GM13977 (cell line): ENCODE measurements at regions not wholly inside any gene's neighbourhood (a gene's known extent, or its start where the extent isn't known, plus 50 kb on each side); places are given as distances from the start of the nearest gene placed in this dataset.

Experiments
- DNase-seq: peaks from one replicate; pipeline ENCODE4 v3.0.0; 2012; ENCODE audit warnings: low spot score
- in situ Hi-C: fragments of 300-500 bp; cut with MboI; formaldehyde crosslinking; loops from one replicate; pipeline ENCODE4 v1.12.0; 2022; ENCODE audit warnings: low sequenced_read_pairs, low pct_unique_long_range_greater_than_20kb, mixed read lengths, inconsistent platforms; ENCODE audit not compliant: unreplicated experiment
- TF ChIP-seq, protein P1 (sequence below): IDR thresholded peaks from 2 replicates; pipeline ENCODE4 v1.5.1; 2012; ENCODE audit warnings: mild to moderate bottlenecking, control low read depth; ENCODE audit not compliant: insufficient read depth; ENCODE audit errors: extremely low read depth, missing control alignments

DNA sequence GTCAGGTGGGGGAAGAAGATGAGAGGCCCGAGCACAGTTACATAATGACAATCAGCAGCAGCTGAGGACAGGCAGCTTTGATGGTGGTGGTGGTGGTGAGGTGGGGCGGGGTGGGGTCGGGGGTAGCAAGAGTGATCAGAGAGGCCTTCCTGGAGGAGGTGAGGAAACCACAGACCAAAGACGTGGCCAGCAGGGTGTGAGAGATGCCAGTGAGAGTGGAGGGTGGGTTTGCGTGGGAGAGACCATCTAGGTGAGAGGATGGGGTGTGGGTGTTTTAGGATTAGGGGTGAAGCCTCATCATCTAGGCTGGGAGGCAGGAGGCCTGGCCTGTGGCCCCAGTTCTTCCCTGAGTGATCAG is 76.0 kb upstream of the TOX2 start:
- TF ChIP-seq, protein P1, sequence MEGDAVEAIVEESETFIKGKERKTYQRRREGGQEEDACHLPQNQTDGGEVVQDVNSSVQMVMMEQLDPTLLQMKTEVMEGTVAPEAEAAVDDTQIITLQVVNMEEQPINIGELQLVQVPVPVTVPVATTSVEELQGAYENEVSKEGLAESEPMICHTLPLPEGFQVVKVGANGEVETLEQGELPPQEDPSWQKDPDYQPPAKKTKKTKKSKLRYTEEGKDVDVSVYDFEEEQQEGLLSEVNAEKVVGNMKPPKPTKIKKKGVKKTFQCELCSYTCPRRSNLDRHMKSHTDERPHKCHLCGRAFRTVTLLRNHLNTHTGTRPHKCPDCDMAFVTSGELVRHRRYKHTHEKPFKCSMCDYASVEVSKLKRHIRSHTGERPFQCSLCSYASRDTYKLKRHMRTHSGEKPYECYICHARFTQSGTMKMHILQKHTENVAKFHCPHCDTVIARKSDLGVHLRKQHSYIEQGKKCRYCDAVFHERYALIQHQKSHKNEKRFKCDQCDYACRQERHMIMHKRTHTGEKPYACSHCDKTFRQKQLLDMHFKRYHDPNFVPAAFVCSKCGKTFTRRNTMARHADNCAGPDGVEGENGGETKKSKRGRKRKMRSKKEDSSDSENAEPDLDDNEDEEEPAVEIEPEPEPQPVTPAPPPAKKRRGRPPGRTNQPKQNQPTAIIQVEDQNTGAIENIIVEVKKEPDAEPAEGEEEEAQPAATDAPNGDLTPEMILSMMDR, result no peak
- DNase-seq, result no peak
- in situ Hi-C loops, result loop anchor here (10.0 kb wide), 1 partner anchor 84 kb away; no protein-coding TSS in a partner anchor

DNA sequence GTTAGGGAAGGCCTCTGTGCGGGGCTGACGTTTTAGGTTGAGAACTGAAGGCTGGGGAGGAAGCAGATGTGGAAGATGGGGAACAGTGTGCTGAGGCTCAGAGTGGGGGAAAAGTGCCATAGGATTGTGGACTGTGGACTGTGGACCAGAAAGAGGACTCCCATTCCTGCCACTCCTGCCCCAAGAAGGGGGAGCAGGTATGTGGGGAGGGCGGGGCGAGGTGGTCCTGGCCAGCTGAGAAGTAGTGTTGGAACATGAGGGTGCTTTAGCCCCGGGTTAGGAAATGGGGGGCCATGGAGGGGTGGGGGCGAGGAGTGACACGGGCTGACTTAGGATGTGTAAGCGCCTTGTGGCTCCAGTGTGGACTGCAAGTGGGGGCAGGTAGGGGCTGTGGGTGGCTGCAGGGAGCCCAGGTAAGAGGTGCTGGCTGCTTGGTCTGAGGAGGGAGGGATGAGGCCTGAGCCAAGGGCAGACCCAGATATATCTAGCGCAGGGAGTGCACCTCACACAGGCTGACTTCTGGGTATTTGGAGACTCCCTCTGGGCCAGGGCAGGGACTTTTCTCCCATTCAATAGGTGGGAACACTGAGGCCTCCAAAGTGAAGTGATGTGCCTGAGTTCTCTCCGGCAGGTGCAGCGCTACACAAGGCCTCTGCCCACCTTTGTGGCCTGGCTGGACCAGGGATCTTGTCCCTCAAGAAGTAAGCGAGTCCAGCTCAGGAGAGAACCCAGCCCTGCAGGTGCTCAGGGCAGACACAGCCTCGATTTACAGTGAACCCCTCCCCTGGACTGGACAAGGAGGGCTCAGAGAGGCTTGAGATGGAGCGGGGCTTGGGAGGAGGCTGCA is 76.6 kb upstream of the TOX2 start:
- in situ Hi-C loops, result loop anchor here (10.0 kb wide), 1 partner anchor 83 kb away; no protein-coding TSS in a partner anchor
- DNase-seq, result no peak
- TF ChIP-seq, protein P1, result no peak

DNA sequence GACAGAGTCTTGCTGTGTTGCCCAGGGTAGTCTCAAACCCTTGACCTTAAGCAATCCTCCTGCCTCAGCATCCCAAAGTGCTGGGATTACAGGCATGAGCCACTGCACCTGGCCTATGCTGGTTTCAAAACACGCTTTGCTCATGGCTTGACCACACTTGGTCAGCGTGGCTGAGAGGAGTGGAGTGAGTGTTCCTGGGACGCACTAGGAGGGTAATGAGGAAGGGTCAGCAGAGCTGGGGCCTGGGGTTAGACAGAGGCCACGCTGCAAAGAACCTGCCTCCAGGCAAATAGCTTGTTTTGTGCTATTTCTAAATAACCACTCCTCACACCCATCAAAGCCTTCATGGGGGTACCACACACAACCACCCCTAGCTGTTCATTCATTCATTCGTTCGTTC is 77.9 kb upstream of the TOX2 start:
- in situ Hi-C loops, result loop anchor here (10.0 kb wide), 1 partner anchor 82 kb away; no protein-coding TSS in a partner anchor
- DNase-seq, result no peak
- TF ChIP-seq, protein P1, result no peak

DNA sequence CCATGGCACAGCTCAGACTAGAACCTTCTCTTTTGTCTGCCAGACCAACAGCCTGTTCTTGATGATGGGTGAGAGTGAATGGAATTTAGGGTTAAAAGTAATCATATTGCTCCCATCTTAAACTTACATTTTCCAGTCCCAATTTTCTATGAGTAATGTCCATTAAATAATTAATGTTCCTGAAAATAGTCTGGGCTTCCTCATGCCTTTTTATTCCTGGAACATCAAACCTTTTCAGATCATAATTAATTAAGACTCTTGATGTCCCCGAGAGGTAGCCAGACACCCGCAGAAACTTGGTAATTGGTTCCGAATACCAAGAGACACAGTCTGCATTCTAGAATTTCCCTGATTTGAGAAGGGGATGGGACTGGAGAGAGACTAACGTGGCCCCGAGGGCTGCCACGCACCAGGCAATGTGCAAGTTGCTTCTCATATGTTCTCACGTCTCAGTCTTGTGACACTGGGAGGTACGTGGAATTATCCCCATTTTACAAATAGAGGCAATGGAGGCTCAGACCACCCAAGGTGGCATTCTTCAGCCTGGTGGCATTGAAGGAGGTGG is 78.6 kb upstream of the TOX2 start:
- TF ChIP-seq, protein P1, result no peak
- in situ Hi-C loops, result loop anchor here (10.0 kb wide), 1 partner anchor 81 kb away; no protein-coding TSS in a partner anchor
- no peak for DNase-seq

DNA sequence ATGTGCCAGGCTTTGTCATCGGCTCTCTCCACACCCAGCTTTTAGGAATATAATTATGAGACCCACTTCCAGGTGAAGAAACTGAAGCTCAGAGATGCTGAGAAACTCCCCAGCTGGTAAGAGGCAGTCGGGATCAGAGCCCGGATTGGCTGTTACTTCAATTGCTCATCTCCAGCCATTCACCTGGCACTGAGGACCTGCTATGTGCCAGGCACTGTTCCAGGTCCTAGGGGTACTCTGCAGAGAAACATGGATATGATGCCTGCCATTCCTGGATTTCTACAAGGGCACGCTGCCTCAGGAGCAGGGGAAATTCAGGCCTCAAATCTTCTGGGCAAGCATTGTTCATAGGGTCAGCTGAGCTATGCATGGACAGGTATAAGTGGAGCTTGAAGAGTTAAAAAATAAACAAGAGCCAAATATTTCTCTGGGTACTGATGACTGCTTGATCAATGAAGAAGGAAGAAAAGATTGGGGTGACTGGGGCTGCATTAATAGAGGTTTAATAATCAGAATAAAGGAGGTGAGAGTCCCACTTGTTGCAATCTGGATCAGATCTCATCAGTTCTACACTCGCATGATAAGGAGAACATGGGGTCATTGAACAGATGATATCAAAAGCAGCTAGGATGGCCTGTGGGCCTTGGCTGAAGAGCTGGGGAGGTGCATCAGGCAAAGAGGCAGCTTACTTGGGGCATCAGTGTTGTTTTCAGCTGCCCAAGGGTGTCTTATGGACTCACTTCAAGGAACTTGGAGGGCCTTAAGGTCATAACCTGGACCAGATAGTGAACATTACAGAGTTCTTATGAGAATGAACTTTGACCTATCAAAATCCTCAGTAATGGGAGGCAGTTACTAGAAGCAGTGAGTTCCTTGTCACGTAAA is 80.9 kb upstream of the TOX2 start:
- in situ Hi-C loops, result loop anchor here (10.0 kb wide), 1 partner anchor 79 kb away; no protein-coding TSS in a partner anchor

DNA sequence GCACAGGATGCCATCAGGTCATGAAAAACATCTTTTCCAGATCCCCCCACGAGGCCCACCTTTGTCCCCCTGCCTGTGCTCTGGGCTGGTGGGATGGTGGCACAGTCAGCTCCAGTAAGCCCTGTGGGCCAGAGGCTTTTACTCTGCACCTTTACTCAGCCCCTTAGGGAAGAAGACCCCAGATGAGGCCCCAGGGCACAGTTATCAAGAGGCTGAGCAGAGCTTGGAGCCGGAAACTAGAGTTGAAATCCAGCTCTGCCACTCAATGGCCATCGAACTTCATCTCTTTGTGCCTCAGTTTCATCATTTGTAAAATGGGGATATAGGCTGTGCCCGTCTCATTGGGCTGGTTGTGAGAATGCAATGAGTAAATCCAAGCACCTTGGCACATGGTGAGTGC is 81.7 kb upstream of the TOX2 start:
- in situ Hi-C loops, result loop anchor here (10.0 kb wide), 1 partner anchor 78 kb away; no protein-coding TSS in a partner anchor
- TF ChIP-seq, protein P1, result no peak
- DNase-seq, result no peak

More for the DNA sequence above, 80.9 kb upstream of the TOX2 start:
- DNase-seq, result no peak
- TF ChIP-seq, protein P1, result no peak
